GM12878 (cell line): ENCODE measurements at regions not wholly inside any gene's neighbourhood (a gene's known extent, or its start where the extent isn't known, plus 50 kb on each side); places are given as distances from the start of the nearest gene placed in this dataset.

ENCODE experiments used
- ATAC-seq: fragments of 200-7000 bp; cut with Tn5 transposase; 3 replicates; pipeline ENCODE4 v1.9.1; 2020; ENCODE audit warnings: mild to moderate bottlenecking, moderate library complexity
- BruUV-seq: library from RNA; stranded (reverse); fragments of 400-500 nt; replicated peaks from 2 replicates; lab custom pipeline; 2021; lab: Mats Ljungman, UMichigan
- CTCF ChIA-PET: fragments of 300-600 bp; sonication (Branson Sonifier 250); formaldehyde crosslinking; extraction: SDS; loops from one replicate; lab custom pipeline; 2021; ENCODE audit warnings: inconsistent platforms; lab: Yijun Ruan, JAX
- POLR2A ChIA-PET: fragments of 350-600 bp; formaldehyde crosslinking; extraction: SDS; loops from one replicate; lab custom pipeline; 2021; ENCODE audit warnings: inconsistent platforms; lab: Charles Lee
- RAD21 ChIA-PET: fragments of 300-600 bp; sonication (Branson Sonifier 250); formaldehyde crosslinking; loops from one replicate; lab custom pipeline; 2023; ENCODE audit warnings: antibody characterized with exemption; ENCODE audit not compliant: unreplicated experiment; lab: Charles Lee
- SMC1A ChIA-PET: fragments of 300-600 bp; sonication (Branson Sonifier 250); formaldehyde crosslinking; loops from one replicate; lab custom pipeline; 2023; ENCODE audit not compliant: unreplicated experiment, uncharacterized antibody; lab: Charles Lee
- DNase-seq: peaks from one replicate; pipeline ENCODE4 v3.0.0-alpha.2; 2011; ENCODE audit warnings: low read depth, low spot score
- FAIRE-seq: peaks from 3 replicates; lab custom pipeline; 2011; peaks lifted over from hg19 to GRCh38; lab: Jason Lieb, UNC
- H2AFZ ChIP-seq: 2 replicates; pipeline ENCODE4 v1.6.0; 2011; ENCODE audit warnings: low read depth, low read length, control low read depth; ENCODE audit not compliant: control insufficient read depth
- H3K27ac ChIP-seq: 2 replicates; pipeline ENCODE4 v1.5.1; 2011; ENCODE audit warnings: control low read depth; ENCODE audit not compliant: control insufficient read depth, insufficient read depth
- H3K27me3 ChIP-seq, 2 experiments: replicated peaks in 1 of 2; 2 replicates each; pipeline versions ENCODE4 v1.6.0 to v1.6.1; 2011; ENCODE audit warnings: low read length in 1 of 2; ENCODE audit not compliant: control insufficient read depth in 2 of 2, insufficient read depth in 2 of 2
- H3K36me3 ChIP-seq, 2 experiments: 2 replicates each; pipeline ENCODE4 v1.5.1; 2011; ENCODE audit warnings: low read length in 1 of 2; ENCODE audit not compliant: control insufficient read depth in 2 of 2, insufficient read depth in 2 of 2
- H3K4me1 ChIP-seq: 2 replicates; pipeline ENCODE4 v1.6.1; 2011; ENCODE audit warnings: mild to moderate bottlenecking, low read length, moderate library complexity, mixed read lengths; ENCODE audit not compliant: control insufficient read depth, insufficient read depth
- H3K4me2 ChIP-seq: 2 replicates; pipeline ENCODE4 v1.6.0; 2011; ENCODE audit warnings: control low read depth; ENCODE audit not compliant: control insufficient read depth, insufficient read depth
- H3K4me3 ChIP-seq: fragments of 200-600 bp; sonication (generic); 2 replicates; pipeline ENCODE4 v1.5.1; 2016
- H3K79me2 ChIP-seq: 2 replicates; pipeline ENCODE4 v1.6.0; 2011; ENCODE audit warnings: low read length; ENCODE audit not compliant: control insufficient read depth, insufficient read depth
- H3K9ac ChIP-seq: 2 replicates; pipeline ENCODE4 v1.8.0; 2011; ENCODE audit warnings: low read length, control low read depth, mixed read lengths; ENCODE audit not compliant: control insufficient read depth, insufficient read depth
- H3K9me3 ChIP-seq: replicated peaks from 3 replicates; pipeline ENCODE4 v1.5.1; 2011; ENCODE audit warnings: mild to moderate bottlenecking, low read length; ENCODE audit not compliant: control insufficient read depth, insufficient read depth
- H4K20me1 ChIP-seq: 2 replicates; pipeline ENCODE4 v1.6.0; 2011; ENCODE audit not compliant: control insufficient read depth, insufficient read depth
- BRCA1 ChIP-seq: IDR thresholded peaks from 2 replicates; pipeline ENCODE4 v1.6.1; 2011; ENCODE audit warnings: low read depth, low read length, improper control_type of control experiment
- JUND ChIP-seq: IDR thresholded peaks from 2 replicates; pipeline ENCODE4 v1.6.1; 2012; ENCODE audit warnings: low read depth, mild to moderate bottlenecking, low read length, improper control_type of control experiment, moderate library complexity
- RCOR1 ChIP-seq: conservative IDR thresholded peaks from 2 replicates; pipeline ENCODE4 v1.6.1; 2012; ENCODE audit warnings: low read depth, low read length, improper control_type of control experiment
- RELA ChIP-seq: fragments of 450-650 bp; IDR thresholded peaks from 2 replicates; pipeline ENCODE4 v1.8.0; 2014; ENCODE audit warnings: borderline replicate concordance; ENCODE audit not compliant: partially characterized antibody
- ZNF207 ChIP-seq: fragments of 450-650 bp; IDR thresholded peaks from 2 replicates; pipeline ENCODE4 v1.6.1; 2014; ENCODE audit warnings: antibody characterized with exemption, mild to moderate bottlenecking, borderline replicate concordance
- ZNF217 ChIP-seq: fragments of 450-650 bp; IDR thresholded peaks from 2 replicates; pipeline ENCODE4 v1.6.1; 2017; ENCODE audit warnings: antibody characterized with exemption, mild to moderate bottlenecking
- WGBS: methylation state at CpG from one replicate; pipeline ENCODE4 v1.1.6; 2016; ENCODE audit warnings: low lambda C conversion rate; ENCODE audit not compliant: insufficient replicate concordance, insufficient coverage; ENCODE audit errors: missing lambda C conversion rate; 5-methylcytosine and 5-hydroxymethylcytosine counted together
- in situ Hi-C: fragments of 300-500 bp; cut with MboI; formaldehyde crosslinking; loops from 9 replicates; pipeline ENCODE4 v1.14.3; 2018; ENCODE audit warnings: mixed read lengths
- intact Hi-C: fragments of 100-400 bp; cut with micrococcal nuclease; formaldehyde crosslinking; loops from one replicate; pipeline ENCODE4 v1.14.2; 2022; ENCODE audit not compliant: unreplicated experiment
- TF ChIP-seq, protein P1 (sequence below): fragments of 450-650 bp; IDR thresholded peaks from 2 replicates; pipeline ENCODE4 v1.6.1; 2017; ENCODE audit warnings: antibody characterized with exemption, mild to moderate bottlenecking, moderate library complexity
- TF ChIP-seq, protein P2 (sequence below): IDR thresholded peaks from 2 replicates; pipeline ENCODE4 v1.6.1; 2011; ENCODE audit warnings: mild to moderate bottlenecking, low read depth, low read length, moderate library complexity; ENCODE audit not compliant: insufficient replicate concordance
- TF ChIP-seq, protein P3 (sequence below): fragments of 450-650 bp; IDR thresholded peaks from 2 replicates; pipeline ENCODE4 v1.6.1; 2018; ENCODE audit warnings: mild to moderate bottlenecking, low read depth, moderate library complexity; ENCODE audit not compliant: partially characterized antibody
- TF ChIP-seq, protein P4 (sequence below): fragments of 450-650 bp; IDR thresholded peaks from 2 replicates; pipeline ENCODE4 v1.6.1; 2017; ENCODE audit warnings: mild to moderate bottlenecking

DNA sequence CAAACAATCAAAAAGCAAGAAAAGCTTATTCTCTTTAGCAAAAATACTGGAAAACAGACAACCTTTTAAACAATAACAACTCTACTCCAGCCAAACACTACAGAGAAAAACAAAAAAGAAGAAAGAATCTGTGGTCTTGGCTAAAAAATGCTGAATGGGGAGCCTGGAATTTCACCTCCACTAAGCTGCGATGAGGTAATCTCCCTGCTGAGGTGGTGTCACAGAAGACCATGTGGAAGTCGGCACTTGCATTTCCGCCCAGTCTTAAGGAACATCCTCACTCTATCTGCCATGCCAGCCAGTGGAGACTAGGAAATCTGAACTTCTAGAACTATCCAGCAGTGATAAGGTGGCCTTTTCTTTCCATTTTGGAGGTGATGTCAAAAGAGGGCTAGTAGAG lies 1026.8 kb upstream of the EPHA7 start (continued):
- TF ChIP-seq, protein P1, sequence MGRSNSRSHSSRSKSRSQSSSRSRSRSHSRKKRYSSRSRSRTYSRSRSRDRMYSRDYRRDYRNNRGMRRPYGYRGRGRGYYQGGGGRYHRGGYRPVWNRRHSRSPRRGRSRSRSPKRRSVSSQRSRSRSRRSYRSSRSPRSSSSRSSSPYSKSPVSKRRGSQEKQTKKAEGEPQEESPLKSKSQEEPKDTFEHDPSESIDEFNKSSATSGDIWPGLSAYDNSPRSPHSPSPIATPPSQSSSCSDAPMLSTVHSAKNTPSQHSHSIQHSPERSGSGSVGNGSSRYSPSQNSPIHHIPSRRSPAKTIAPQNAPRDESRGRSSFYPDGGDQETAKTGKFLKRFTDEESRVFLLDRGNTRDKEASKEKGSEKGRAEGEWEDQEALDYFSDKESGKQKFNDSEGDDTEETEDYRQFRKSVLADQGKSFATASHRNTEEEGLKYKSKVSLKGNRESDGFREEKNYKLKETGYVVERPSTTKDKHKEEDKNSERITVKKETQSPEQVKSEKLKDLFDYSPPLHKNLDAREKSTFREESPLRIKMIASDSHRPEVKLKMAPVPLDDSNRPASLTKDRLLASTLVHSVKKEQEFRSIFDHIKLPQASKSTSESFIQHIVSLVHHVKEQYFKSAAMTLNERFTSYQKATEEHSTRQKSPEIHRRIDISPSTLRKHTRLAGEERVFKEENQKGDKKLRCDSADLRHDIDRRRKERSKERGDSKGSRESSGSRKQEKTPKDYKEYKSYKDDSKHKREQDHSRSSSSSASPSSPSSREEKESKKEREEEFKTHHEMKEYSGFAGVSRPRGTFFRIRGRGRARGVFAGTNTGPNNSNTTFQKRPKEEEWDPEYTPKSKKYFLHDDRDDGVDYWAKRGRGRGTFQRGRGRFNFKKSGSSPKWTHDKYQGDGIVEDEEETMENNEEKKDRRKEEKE = no peak
- TF ChIP-seq, all 136 proteins: peak for 0

DNA sequence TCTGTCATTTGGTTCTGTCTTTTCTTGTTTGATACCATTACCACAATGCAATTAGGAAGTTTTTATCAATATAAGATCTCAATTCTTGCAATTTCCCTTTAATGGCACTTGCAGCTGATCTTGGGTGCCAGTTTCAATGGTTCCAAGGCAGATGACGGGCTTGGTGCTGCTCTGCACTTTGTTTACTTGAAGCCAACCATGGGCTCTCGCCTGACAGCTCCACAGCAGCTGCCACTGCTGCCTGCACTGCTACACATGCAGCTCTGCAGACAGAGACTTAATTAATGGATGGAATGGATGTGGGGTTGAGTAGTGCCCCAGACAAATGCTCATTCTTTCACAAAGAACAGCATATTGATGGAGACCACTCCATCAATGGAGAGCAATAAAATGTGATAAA lies 1024.3 kb upstream of the EPHA7 start:
- Histone ChIP-seq H3K9ac (no peak overlapping the region), H3K79me2 (no peaks in the 10 kb centered on the region), H4K20me1 (no peaks in the 10 kb centered on the region), H3K4me2 (no peak overlapping the region), H3K4me3 (no peak overlapping the region), H2AFZ (no peak overlapping the region), H3K27me3 (no peaks in the 10 kb centered on the region), H3K27ac (no peak overlapping the region), H3K36me3 (no peaks in the 10 kb centered on the region), H3K4me1 (no peaks in the 10 kb centered on the region), H3K9me3 (no peaks in the 10 kb centered on the region)
- intact Hi-C loops = no loop called here
- no TSS peak for BruUV-seq
- in situ Hi-C loops = no loop called here
- ChIA-PET POLR2A (interaction anchor here (0.6 kb wide), 1 partner anchor 1020 kb away, joined by 5 read pairs; no protein-coding TSS in a partner anchor), SMC1A (no interaction called here), CTCF (no interaction called here), RAD21 (no interaction called here)
- 0% methylated on average over 2 of the region's 2 CpGs for whole genome bisulfite sequencing
- ATAC-seq = no peak
- DNase-seq = no peak
- no peak for FAIRE-seq
- TF ChIP-seq RCOR1 (no peak), JUND (no peak), ZNF207 (no peak), ZNF217 (no peak), RELA (no peak), BRCA1 (no peak)
- TF ChIP-seq, protein P2, sequence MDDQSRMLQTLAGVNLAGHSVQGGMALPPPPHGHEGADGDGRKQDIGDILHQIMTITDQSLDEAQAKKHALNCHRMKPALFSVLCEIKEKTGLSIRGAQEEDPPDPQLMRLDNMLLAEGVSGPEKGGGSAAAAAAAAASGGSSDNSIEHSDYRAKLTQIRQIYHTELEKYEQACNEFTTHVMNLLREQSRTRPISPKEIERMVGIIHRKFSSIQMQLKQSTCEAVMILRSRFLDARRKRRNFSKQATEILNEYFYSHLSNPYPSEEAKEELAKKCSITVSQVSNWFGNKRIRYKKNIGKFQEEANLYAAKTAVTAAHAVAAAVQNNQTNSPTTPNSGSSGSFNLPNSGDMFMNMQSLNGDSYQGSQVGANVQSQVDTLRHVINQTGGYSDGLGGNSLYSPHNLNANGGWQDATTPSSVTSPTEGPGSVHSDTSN = no peak
- TF ChIP-seq, protein P3, sequence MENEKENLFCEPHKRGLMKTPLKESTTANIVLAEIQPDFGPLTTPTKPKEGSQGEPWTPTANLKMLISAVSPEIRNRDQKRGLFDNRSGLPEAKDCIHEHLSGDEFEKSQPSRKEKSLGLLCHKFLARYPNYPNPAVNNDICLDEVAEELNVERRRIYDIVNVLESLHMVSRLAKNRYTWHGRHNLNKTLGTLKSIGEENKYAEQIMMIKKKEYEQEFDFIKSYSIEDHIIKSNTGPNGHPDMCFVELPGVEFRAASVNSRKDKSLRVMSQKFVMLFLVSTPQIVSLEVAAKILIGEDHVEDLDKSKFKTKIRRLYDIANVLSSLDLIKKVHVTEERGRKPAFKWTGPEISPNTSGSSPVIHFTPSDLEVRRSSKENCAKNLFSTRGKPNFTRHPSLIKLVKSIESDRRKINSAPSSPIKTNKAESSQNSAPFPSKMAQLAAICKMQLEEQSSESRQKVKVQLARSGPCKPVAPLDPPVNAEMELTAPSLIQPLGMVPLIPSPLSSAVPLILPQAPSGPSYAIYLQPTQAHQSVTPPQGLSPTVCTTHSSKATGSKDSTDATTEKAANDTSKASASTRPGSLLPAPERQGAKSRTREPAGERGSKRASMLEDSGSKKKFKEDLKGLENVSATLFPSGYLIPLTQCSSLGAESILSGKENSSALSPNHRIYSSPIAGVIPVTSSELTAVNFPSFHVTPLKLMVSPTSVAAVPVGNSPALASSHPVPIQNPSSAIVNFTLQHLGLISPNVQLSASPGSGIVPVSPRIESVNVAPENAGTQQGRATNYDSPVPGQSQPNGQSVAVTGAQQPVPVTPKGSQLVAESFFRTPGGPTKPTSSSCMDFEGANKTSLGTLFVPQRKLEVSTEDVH = no peak
- TF ChIP-seq, protein P4, sequence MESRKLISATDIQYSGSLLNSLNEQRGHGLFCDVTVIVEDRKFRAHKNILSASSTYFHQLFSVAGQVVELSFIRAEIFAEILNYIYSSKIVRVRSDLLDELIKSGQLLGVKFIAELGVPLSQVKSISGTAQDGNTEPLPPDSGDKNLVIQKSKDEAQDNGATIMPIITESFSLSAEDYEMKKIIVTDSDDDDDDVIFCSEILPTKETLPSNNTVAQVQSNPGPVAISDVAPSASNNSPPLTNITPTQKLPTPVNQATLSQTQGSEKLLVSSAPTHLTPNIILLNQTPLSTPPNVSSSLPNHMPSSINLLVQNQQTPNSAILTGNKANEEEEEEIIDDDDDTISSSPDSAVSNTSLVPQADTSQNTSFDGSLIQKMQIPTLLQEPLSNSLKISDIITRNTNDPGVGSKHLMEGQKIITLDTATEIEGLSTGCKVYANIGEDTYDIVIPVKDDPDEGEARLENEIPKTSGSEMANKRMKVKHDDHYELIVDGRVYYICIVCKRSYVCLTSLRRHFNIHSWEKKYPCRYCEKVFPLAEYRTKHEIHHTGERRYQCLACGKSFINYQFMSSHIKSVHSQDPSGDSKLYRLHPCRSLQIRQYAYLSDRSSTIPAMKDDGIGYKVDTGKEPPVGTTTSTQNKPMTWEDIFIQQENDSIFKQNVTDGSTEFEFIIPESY = no peak
